Type B pancreatic cell (in vitro differentiated cells): ENCODE measurements at regions not wholly inside any gene's neighbourhood (a gene's known extent, or its start where the extent isn't known, plus 50 kb on each side); places are given as distances from the start of the nearest gene placed in this dataset.

Experiments
- DNase-seq: peaks from one replicate; pipeline ENCODE4 v3.0.0; 2021; ENCODE audit warnings: mixed read lengths; ENCODE audit not compliant: unreplicated experiment; ENCODE audit errors: extremely low spot score
- H3K27ac Mint-ChIP-seq: 2 replicates; pipeline ENCODE4 v1.8.0; 2021; ENCODE audit warnings: mild to moderate bottlenecking, mixed read lengths
- H3K27me3 Mint-ChIP-seq: 2 replicates; pipeline ENCODE4 v1.8.0; 2021; ENCODE audit warnings: mixed read lengths
- H3K36me3 Mint-ChIP-seq: 2 replicates; pipeline ENCODE4 v1.8.0; 2021; ENCODE audit warnings: mixed read lengths
- H3K4me1 Mint-ChIP-seq: one replicate; pipeline ENCODE4 v1.8.0; 2021; ENCODE audit warnings: mixed read lengths; ENCODE audit not compliant: unreplicated experiment
- H3K4me3 Mint-ChIP-seq: 2 replicates; pipeline ENCODE4 v1.8.0; 2021; ENCODE audit warnings: mild to moderate bottlenecking, mixed read lengths
- H3K9me3 Mint-ChIP-seq: 2 replicates; pipeline ENCODE4 v1.8.0; 2021; ENCODE audit warnings: mixed read lengths
- TF ChIP-seq, protein P1 (sequence below): fragments of 200-600 bp; sonication (generic); conservative IDR thresholded peaks from 2 replicates; pipeline ENCODE4 v1.5.0; 2021; ENCODE audit warnings: antibody characterized with exemption, mild to moderate bottlenecking

- Mint-ChIP-seq H3K4me3 (no peak overlapping the region), H3K9me3 (peaks cover 7% of the 10 kb centered on the region), H3K36me3 (no peaks in the 10 kb centered on the region), H3K4me1 (no peaks in the 10 kb centered on the region), H3K27ac (no peak overlapping the region), H3K27me3 (peaks cover 3% of the 10 kb centered on the region)
- TF ChIP-seq, protein P1, sequence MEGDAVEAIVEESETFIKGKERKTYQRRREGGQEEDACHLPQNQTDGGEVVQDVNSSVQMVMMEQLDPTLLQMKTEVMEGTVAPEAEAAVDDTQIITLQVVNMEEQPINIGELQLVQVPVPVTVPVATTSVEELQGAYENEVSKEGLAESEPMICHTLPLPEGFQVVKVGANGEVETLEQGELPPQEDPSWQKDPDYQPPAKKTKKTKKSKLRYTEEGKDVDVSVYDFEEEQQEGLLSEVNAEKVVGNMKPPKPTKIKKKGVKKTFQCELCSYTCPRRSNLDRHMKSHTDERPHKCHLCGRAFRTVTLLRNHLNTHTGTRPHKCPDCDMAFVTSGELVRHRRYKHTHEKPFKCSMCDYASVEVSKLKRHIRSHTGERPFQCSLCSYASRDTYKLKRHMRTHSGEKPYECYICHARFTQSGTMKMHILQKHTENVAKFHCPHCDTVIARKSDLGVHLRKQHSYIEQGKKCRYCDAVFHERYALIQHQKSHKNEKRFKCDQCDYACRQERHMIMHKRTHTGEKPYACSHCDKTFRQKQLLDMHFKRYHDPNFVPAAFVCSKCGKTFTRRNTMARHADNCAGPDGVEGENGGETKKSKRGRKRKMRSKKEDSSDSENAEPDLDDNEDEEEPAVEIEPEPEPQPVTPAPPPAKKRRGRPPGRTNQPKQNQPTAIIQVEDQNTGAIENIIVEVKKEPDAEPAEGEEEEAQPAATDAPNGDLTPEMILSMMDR = no peak
- no peak for DNase-seq
Observed at GRCh38 chr3:156033428-156033827, 87.0 kb upstream of the KCNAB1 start.

DNA sequence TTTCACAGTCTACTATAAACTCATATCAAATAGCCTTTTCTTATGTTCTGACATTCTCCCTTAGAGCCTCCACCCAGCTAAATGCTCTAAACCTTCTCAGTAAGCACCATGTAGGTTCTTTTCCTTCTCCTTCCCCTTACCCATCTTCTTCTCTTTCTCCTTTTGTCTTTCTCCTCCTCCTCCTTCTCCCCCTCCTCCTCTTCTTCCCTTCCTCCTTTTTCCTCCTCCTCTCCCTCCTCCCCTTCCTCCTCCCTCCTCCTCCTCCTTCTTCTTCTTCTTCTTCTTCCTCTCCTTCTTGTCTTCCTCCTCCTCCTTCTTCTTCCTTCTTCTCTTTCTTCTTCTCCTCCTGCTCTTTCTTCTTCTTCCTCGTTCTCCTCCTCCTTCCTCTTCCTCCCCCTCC lies 85.2 kb upstream of the KCNAB1 start:
- H3K4me1 Mint-ChIP-seq = no peaks in the 10 kb centered on the region
- TF ChIP-seq, protein P1 = no peak
- H3K27me3 Mint-ChIP-seq = peaks cover 3% of the 10 kb centered on the region
- H3K9me3 Mint-ChIP-seq = peaks cover 7% of the 10 kb centered on the region
- no peak overlapping the region for H3K27ac Mint-ChIP-seq
- no peaks in the 10 kb centered on the region for H3K36me3 Mint-ChIP-seq
- no peak for DNase-seq
- H3K4me3 Mint-ChIP-seq = no peak overlapping the region

- Mint-ChIP-seq H3K36me3 (no peaks in the 10 kb centered on the region), H3K9me3 (peaks cover 5% of the 10 kb centered on the region), H3K27ac (no peak overlapping the region), H3K4me1 (no peaks in the 10 kb centered on the region), H3K4me3 (no peak overlapping the region), H3K27me3 (no peaks in the 10 kb centered on the region)
- no peak for DNase-seq
- TF ChIP-seq, protein P1 = no peak
Observed at GRCh38 chr3:156036258-156037053, 83.9 kb upstream of the KCNAB1 start.

- Mint-ChIP-seq H3K9me3 (no peaks in the 10 kb centered on the region), H3K4me3 (no peak overlapping the region), H3K27ac (no peak overlapping the region), H3K27me3 (no peaks in the 10 kb centered on the region), H3K4me1 (no peaks in the 10 kb centered on the region), H3K36me3 (no peaks in the 10 kb centered on the region)
- TF ChIP-seq, protein P1 = no peak
- no peak for DNase-seq
Observed at GRCh38 chr3:156037356-156037755, 83.0 kb upstream of the KCNAB1 start.

GRCh38 chr3:156038869-156039268 lies 81.5 kb upstream of the KCNAB1 start:
- TF ChIP-seq, protein P1 = no peak
- Mint-ChIP-seq H3K27ac (no peak overlapping the region), H3K9me3 (no peaks in the 10 kb centered on the region), H3K36me3 (no peaks in the 10 kb centered on the region), H3K4me3 (no peak overlapping the region), H3K4me1 (no peaks in the 10 kb centered on the region), H3K27me3 (no peaks in the 10 kb centered on the region)
- DNase-seq = no peak
